Esophagus muscularis mucosa (tissue), 4 donors: ENCODE measurements at regions not wholly inside any gene's neighbourhood (a gene's known extent, or its start where the extent isn't known, plus 50 kb on each side); places are given as distances from the start of the nearest gene placed in this dataset.

ENCODE experiments used
- EP300 ChIP-seq: sonication (generic); formaldehyde crosslinking; IDR thresholded peaks from one replicate; pipeline ENCODE4 v1.6.1; 2017; ENCODE audit warnings: antibody characterized with exemption
- POLR2AphosphoS5 ChIP-seq, 2 donors: sonication (generic); formaldehyde crosslinking; IDR thresholded peaks; one replicate each; pipeline ENCODE4 v1.6.1; 2017; ENCODE audit warnings: antibody characterized with exemption in 2 of 2
- TF ChIP-seq, protein P1 (sequence below), 3 experiments: fragments of 200-600 bp in 2 of 3; fragments of 450-650 bp in 1 of 3; sonication (generic) in 2 of 3; IDR thresholded peaks; one replicate each; pipeline ENCODE4 v1.5.1; 2017 to 2019; ENCODE audit warnings: antibody characterized with exemption in 3 of 3, mild to moderate bottlenecking in 2 of 3, moderate library complexity in 1 of 3

GRCh38 chr6:139519571-139520031 is 145.2 kb upstream of the CITED2 start:
- no peak for TF ChIP-seq POLR2AphosphoS5 (IDR thresholded peaks at IDR 0.05)
- TF ChIP-seq, protein P1, sequence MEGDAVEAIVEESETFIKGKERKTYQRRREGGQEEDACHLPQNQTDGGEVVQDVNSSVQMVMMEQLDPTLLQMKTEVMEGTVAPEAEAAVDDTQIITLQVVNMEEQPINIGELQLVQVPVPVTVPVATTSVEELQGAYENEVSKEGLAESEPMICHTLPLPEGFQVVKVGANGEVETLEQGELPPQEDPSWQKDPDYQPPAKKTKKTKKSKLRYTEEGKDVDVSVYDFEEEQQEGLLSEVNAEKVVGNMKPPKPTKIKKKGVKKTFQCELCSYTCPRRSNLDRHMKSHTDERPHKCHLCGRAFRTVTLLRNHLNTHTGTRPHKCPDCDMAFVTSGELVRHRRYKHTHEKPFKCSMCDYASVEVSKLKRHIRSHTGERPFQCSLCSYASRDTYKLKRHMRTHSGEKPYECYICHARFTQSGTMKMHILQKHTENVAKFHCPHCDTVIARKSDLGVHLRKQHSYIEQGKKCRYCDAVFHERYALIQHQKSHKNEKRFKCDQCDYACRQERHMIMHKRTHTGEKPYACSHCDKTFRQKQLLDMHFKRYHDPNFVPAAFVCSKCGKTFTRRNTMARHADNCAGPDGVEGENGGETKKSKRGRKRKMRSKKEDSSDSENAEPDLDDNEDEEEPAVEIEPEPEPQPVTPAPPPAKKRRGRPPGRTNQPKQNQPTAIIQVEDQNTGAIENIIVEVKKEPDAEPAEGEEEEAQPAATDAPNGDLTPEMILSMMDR (IDR thresholded peaks at IDR 0.05), result no peak
- TF ChIP-seq EP300, result no peak
